ENCODE measurements at regions not wholly inside any gene's neighbourhood (a gene's known extent, or its start where the extent isn't known, plus 50 kb on each side); places are given as distances from the start of the nearest gene placed in this dataset.

- no peak for DNase-seq (ENCODE audit: low spot score)
- no TSS peak for BruUV-seq (replicated peaks)
- H3K4me3 ChIP-seq (replicated peaks in 1 of 3; ENCODE audit: insufficient read depth in 1 of 3, low read depth in 2 of 3, low read length in 3 of 3), result no peak overlapping the region
- CTCF ChIA-PET (ENCODE audit: low intra/inter-chr PET ratio, low total read pairs), result no interaction called here
- H3K4me1 ChIP-seq (ENCODE audit: insufficient read depth, low read length), result no peaks in the 10 kb centered on the region
- no peak overlapping the region for H3K27ac ChIP-seq (ENCODE audit: extremely low read length, insufficient read depth, low read length)
- H3K4me2 ChIP-seq (ENCODE audit: low read depth, low read length), result no peak overlapping the region
- no peak for FAIRE-seq
- POLR2A ChIA-PET, result no interaction called here
- no peak for ATAC-seq
- no peaks in the 10 kb centered on the region for H3K36me3 ChIP-seq (replicated peaks in 1 of 2; ENCODE audit: control insufficient read depth in 1 of 2, insufficient read depth in 2 of 2, low read length in 2 of 2)
- intact Hi-C loops (cut with micrococcal nuclease; ENCODE audit: unreplicated experiment), result no loop called here
- no peaks in the 10 kb centered on the region for H3K79me2 ChIP-seq (ENCODE audit: insufficient read depth, low read length)
- no peak overlapping the region for H2AFZ ChIP-seq (ENCODE audit: low read length)
- H3K27me3 ChIP-seq (ENCODE audit: control insufficient read depth in 1 of 2, insufficient read depth in 2 of 2, low read length in 2 of 2), result peaks cover 0 to 4% of the 10 kb centered on the region in 2 experiments; a peak in 2 of 5 replicates
- H3K9me3 ChIP-seq (ENCODE audit: low read length), result no peaks in the 10 kb centered on the region
- in situ Hi-C loops (cut with HindIII; ENCODE audit: extremely low pct_ligation_motif_present, low pct_unique_long_range_greater_than_20kb), result no loop called here
- H3K9ac ChIP-seq (ENCODE audit: insufficient read depth, low read depth, low read length), result no peak overlapping the region
- no peaks in the 10 kb centered on the region for H4K20me1 ChIP-seq (ENCODE audit: insufficient read depth, low read length)
- WGBS (ENCODE audit: low lambda C conversion rate), result 34% methylated on average over 4 of the region's 4 CpGs
- TF ChIP-seq SIX1 (CRISPR knock-in tag; IDR thresholded peaks at IDR 0.05; ENCODE audit: borderline replicate concordance) (no peak), ATAD3A (CRISPR knock-in tag; IDR thresholded peaks at IDR 0.05) (no peak), ZNF720 (CRISPR knock-in tag; IDR thresholded peaks at IDR 0.05) (no peak), MYC (CRISPR knock-in tag; IDR thresholded peaks at IDR 0.05; ENCODE audit: borderline replicate concordance) (no peak), SOX5 (CRISPR knock-in tag; IDR thresholded peaks at IDR 0.05; ENCODE audit: borderline replicate concordance) (no peak), RCOR2 (CRISPR knock-in tag; IDR thresholded peaks at IDR 0.05) (no peak), ZFP82 (CRISPR knock-in tag; IDR thresholded peaks at IDR 0.05; ENCODE audit: borderline replicate concordance) (no peak), ATF7 (IDR thresholded peaks at IDR 0.05) (no peak), ATF7 (CRISPR knock-in tag; IDR thresholded peaks at IDR 0.05) (no peak)
- TF ChIP-seq, protein P1, sequence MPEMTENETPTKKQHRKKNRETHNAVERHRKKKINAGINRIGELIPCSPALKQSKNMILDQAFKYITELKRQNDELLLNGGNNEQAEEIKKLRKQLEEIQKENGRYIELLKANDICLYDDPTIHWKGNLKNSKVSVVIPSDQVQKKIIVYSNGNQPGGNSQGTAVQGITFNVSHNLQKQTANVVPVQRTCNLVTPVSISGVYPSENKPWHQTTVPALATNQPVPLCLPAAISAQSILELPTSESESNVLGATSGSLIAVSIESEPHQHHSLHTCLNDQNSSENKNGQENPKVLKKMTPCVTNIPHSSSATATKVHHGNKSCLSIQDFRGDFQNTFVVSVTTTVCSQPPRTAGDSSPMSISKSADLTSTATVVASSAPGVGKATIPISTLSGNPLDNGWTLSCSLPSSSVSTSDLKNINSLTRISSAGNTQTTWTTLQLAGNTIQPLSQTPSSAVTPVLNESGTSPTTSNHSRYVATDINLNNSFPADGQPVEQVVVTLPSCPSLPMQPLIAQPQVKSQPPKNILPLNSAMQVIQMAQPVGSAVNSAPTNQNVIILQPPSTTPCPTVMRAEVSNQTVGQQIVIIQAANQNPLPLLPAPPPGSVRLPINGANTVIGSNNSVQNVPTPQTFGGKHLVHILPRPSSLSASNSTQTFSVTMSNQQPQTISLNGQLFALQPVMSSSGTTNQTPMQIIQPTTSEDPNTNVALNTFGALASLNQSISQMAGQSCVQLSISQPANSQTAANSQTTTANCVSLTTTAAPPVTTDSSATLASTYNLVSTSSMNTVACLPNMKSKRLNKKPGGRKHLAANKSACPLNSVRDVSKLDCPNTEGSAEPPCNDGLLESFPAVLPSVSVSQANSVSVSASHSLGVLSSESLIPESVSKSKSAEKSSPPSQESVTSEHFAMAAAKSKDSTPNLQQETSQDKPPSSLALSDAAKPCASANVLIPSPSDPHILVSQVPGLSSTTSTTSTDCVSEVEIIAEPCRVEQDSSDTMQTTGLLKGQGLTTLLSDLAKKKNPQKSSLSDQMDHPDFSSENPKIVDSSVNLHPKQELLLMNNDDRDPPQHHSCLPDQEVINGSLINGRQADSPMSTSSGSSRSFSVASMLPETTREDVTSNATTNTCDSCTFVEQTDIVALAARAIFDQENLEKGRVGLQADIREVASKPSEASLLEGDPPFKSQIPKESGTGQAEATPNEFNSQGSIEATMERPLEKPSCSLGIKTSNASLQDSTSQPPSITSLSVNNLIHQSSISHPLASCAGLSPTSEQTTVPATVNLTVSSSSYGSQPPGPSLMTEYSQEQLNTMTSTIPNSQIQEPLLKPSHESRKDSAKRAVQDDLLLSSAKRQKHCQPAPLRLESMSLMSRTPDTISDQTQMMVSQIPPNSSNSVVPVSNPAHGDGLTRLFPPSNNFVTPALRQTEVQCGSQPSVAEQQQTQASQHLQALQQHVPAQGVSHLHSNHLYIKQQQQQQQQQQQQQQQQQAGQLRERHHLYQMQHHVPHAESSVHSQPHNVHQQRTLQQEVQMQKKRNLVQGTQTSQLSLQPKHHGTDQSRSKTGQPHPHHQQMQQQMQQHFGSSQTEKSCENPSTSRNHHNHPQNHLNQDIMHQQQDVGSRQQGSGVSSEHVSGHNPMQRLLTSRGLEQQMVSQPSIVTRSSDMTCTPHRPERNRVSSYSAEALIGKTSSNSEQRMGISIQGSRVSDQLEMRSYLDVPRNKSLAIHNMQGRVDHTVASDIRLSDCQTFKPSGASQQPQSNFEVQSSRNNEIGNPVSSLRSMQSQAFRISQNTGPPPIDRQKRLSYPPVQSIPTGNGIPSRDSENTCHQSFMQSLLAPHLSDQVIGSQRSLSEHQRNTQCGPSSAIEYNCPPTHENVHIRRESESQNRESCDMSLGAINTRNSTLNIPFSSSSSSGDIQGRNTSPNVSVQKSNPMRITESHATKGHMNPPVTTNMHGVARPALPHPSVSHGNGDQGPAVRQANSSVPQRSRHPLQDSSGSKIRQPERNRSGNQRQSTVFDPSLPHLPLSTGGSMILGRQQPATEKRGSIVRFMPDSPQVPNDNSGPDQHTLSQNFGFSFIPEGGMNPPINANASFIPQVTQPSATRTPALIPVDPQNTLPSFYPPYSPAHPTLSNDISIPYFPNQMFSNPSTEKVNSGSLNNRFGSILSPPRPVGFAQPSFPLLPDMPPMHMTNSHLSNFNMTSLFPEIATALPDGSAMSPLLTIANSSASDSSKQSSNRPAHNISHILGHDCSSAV (CRISPR knock-in tag; IDR thresholded peaks at IDR 0.05; ENCODE audit: borderline replicate concordance), result no peak
- TF ChIP-seq, protein P2, sequence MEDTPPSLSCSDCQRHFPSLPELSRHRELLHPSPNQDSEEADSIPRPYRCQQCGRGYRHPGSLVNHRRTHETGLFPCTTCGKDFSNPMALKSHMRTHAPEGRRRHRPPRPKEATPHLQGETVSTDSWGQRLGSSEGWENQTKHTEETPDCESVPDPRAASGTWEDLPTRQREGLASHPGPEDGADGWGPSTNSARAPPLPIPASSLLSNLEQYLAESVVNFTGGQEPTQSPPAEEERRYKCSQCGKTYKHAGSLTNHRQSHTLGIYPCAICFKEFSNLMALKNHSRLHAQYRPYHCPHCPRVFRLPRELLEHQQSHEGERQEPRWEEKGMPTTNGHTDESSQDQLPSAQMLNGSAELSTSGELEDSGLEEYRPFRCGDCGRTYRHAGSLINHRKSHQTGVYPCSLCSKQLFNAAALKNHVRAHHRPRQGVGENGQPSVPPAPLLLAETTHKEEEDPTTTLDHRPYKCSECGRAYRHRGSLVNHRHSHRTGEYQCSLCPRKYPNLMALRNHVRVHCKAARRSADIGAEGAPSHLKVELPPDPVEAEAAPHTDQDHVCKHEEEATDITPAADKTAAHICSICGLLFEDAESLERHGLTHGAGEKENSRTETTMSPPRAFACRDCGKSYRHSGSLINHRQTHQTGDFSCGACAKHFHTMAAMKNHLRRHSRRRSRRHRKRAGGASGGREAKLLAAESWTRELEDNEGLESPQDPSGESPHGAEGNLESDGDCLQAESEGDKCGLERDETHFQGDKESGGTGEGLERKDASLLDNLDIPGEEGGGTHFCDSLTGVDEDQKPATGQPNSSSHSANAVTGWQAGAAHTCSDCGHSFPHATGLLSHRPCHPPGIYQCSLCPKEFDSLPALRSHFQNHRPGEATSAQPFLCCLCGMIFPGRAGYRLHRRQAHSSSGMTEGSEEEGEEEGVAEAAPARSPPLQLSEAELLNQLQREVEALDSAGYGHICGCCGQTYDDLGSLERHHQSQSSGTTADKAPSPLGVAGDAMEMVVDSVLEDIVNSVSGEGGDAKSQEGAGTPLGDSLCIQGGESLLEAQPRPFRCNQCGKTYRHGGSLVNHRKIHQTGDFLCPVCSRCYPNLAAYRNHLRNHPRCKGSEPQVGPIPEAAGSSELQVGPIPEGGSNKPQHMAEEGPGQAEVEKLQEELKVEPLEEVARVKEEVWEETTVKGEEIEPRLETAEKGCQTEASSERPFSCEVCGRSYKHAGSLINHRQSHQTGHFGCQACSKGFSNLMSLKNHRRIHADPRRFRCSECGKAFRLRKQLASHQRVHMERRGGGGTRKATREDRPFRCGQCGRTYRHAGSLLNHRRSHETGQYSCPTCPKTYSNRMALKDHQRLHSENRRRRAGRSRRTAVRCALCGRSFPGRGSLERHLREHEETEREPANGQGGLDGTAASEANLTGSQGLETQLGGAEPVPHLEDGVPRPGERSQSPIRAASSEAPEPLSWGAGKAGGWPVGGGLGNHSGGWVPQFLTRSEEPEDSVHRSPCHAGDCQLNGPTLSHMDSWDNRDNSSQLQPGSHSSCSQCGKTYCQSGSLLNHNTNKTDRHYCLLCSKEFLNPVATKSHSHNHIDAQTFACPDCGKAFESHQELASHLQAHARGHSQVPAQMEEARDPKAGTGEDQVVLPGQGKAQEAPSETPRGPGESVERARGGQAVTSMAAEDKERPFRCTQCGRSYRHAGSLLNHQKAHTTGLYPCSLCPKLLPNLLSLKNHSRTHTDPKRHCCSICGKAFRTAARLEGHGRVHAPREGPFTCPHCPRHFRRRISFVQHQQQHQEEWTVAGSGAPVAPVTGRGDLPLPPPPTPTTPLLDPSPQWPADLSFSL (CRISPR knock-in tag; IDR thresholded peaks at IDR 0.05), result no peak
Observed at GRCh38 chr16:74020095-74020670, 276.4 kb upstream of the PSMD7 start.

Measured in HepG2 (cell line).